H1 (cell line): ENCODE measurements at regions not wholly inside any gene's neighbourhood (a gene's known extent, or its start where the extent isn't known, plus 50 kb on each side); places are given as distances from the start of the nearest gene placed in this dataset.

Experiments
- CTCF ChIA-PET: fragments of 300-600 bp; sonication (Branson Sonifier 250); formaldehyde crosslinking; loops from one replicate; lab custom pipeline; 2021; ENCODE audit not compliant: partially characterized antibody; lab: Charles Lee
- POLR2A ChIA-PET: fragments of 300-600 bp; sonication (Branson Sonifier 250); formaldehyde crosslinking; loops from one replicate; lab custom pipeline; 2021; ENCODE audit warnings: inconsistent platforms; ENCODE audit not compliant: partially characterized antibody; lab: Charles Lee
- DNase-seq, 2 experiments: peaks; one replicate each; pipeline versions ENCODE4 v3.0.0 to v3.0.0-alpha.2; 2010 to 2022; ENCODE audit warnings: low spot score in 2 of 2, low read depth in 1 of 2, mixed read lengths in 1 of 2
- FAIRE-seq: peaks from 2 replicates; lab custom pipeline; 2011; peaks lifted over from hg19 to GRCh38; lab: Jason Lieb, UNC
- H2AFZ ChIP-seq: 2 replicates; pipeline ENCODE4 v1.8.1; 2012; ENCODE audit warnings: low read length, inconsistent platforms
- H2AK5ac ChIP-seq: 2 replicates; pipeline ENCODE4 v1.6.1; 2013; ENCODE audit warnings: low read depth, low read length
- H2BK120ac ChIP-seq: replicated peaks from 2 replicates; pipeline ENCODE3; 2013; ENCODE audit warnings: low read depth, low read length, inconsistent platforms
- H2BK12ac ChIP-seq: 2 replicates; pipeline ENCODE4 v1.6.1; 2013; ENCODE audit warnings: low read depth, low read length
- H2BK15ac ChIP-seq: 2 replicates; pipeline ENCODE4 v1.6.1; 2013; ENCODE audit warnings: low read length
- H2BK20ac ChIP-seq: 2 replicates; pipeline ENCODE4 v1.6.1; 2013; ENCODE audit warnings: low read length
- H2BK5ac ChIP-seq: 2 replicates; pipeline ENCODE4 v1.6.1; 2013; ENCODE audit warnings: low read depth, low read length
- H3K14ac ChIP-seq: 2 replicates; pipeline ENCODE4 v1.6.1; 2013; ENCODE audit warnings: inconsistent platforms; ENCODE audit not compliant: insufficient read length
- H3K18ac ChIP-seq: 2 replicates; pipeline ENCODE4 v1.6.1; 2013; ENCODE audit warnings: low read length; ENCODE audit errors: extremely low read depth
- H3K23ac ChIP-seq: 2 replicates; pipeline ENCODE4 v1.6.1; 2013; ENCODE audit warnings: inconsistent platforms; ENCODE audit not compliant: insufficient read length
- H3K23me2 ChIP-seq: 2 replicates; pipeline ENCODE4 v1.6.1; 2013; ENCODE audit warnings: low read depth, low read length
- H3K27ac ChIP-seq: 2 replicates; pipeline ENCODE4 v1.6.1; 2011; ENCODE audit warnings: low read depth, low read length, inconsistent platforms
- H3K27me3 ChIP-seq, 4 experiments: replicated peaks in 1 of 4; 1 replicate in 1 of 4; 2 replicates in 3 of 4; pipeline versions ENCODE4 v1.6.1 to v1.8.1; 2011 to 2013; ENCODE audit warnings: low read length in 3 of 4, mild to moderate bottlenecking in 3 of 4, inconsistent platforms in 2 of 4, mixed read lengths in 2 of 4, moderate library complexity in 1 of 4; ENCODE audit not compliant: control insufficient read depth in 3 of 4, insufficient read depth in 3 of 4; ENCODE audit errors: extremely low read depth in 1 of 4
- H3K36me3 ChIP-seq, 4 experiments: 2 replicates each; pipeline versions ENCODE4 v1.6.1 to v1.8.1; 2011 to 2013; ENCODE audit warnings: mild to moderate bottlenecking in 4 of 4, low read length in 3 of 4, moderate library complexity in 2 of 4, control low read depth in 1 of 4, inconsistent platforms in 1 of 4; ENCODE audit not compliant: insufficient read depth in 4 of 4, control insufficient read depth in 2 of 4
- H3K4ac ChIP-seq: replicated peaks from 2 replicates; pipeline ENCODE3; 2013; ENCODE audit warnings: low read length, low read depth, mixed read lengths, inconsistent platforms; ENCODE audit not compliant: insufficient read length
- H3K4me1 ChIP-seq, 4 experiments: replicated peaks in 1 of 4; 1 replicate in 1 of 4; 2 replicates in 3 of 4; pipeline versions ENCODE4 v1.6.1 to v1.8.1; 2011 to 2013; ENCODE audit warnings: low read length in 3 of 4, inconsistent platforms in 2 of 4, mixed read lengths in 1 of 4; ENCODE audit not compliant: insufficient read depth in 4 of 4, control insufficient read depth in 3 of 4
- H3K4me2 ChIP-seq, 2 experiments: 2 replicates each; pipeline versions ENCODE4 v1.6.1 to v1.8.1; 2011 to 2013; ENCODE audit warnings: low read depth in 2 of 2, low read length in 2 of 2, control low read depth in 1 of 2, inconsistent platforms in 1 of 2, mild to moderate bottlenecking in 1 of 2; ENCODE audit not compliant: insufficient read depth in 1 of 2
- H3K4me3 ChIP-seq, 4 experiments: fragments of 200-600, 300-600 bp in 1 of 4; sonication (generic), shearing (Covaris generic), sonication (Bioruptor Twin) in 1 of 4; 2 replicates each; pipeline versions ENCODE4 v1.5.1 to v1.8.1; 2011 to 2016; ENCODE audit warnings: low read length in 4 of 4, low read depth in 3 of 4, control low read depth in 2 of 4, inconsistent platforms in 2 of 4, mild to moderate bottlenecking in 2 of 4, mixed read lengths in 1 of 4, moderate library complexity in 1 of 4; ENCODE audit not compliant: insufficient read depth in 2 of 4; ENCODE audit errors: extremely low read depth in 1 of 4
- H3K56ac ChIP-seq: replicated peaks from 2 replicates; pipeline ENCODE3; 2013; ENCODE audit warnings: low read depth, mild to moderate bottlenecking, mixed read lengths, low read length, inconsistent platforms; ENCODE audit not compliant: insufficient read length
- H3K79me1 ChIP-seq: 2 replicates; pipeline ENCODE4 v1.6.1; 2013; ENCODE audit warnings: low read depth, low read length, control low read depth
- H3K79me2 ChIP-seq, 2 experiments: 2 replicates each; pipeline versions ENCODE4 v1.6.1 to v1.8.1; 2012 to 2013; ENCODE audit warnings: low read length in 2 of 2, mild to moderate bottlenecking in 2 of 2, inconsistent platforms in 1 of 2; ENCODE audit not compliant: insufficient read depth in 2 of 2, control insufficient read depth in 1 of 2
- H3K9ac ChIP-seq, 4 experiments: replicated peaks in 1 of 4; 1 replicate in 1 of 4; 2 replicates in 3 of 4; pipeline versions ENCODE4 v1.6.1 to v1.8.1; 2011 to 2013; ENCODE audit warnings: low read depth in 3 of 4, low read length in 3 of 4, control low read depth in 2 of 4, mild to moderate bottlenecking in 2 of 4, moderate library complexity in 2 of 4, inconsistent platforms in 1 of 4; ENCODE audit errors: extremely low read depth in 1 of 4
- H3K9me3 ChIP-seq, 2 experiments: 2 replicates each; pipeline versions ENCODE4 v1.6.1 to v1.8.1; 2012 to 2013; ENCODE audit warnings: mild to moderate bottlenecking in 2 of 2, moderate library complexity in 2 of 2, control low read depth in 1 of 2, inconsistent platforms in 1 of 2, low read depth in 1 of 2, low read length in 1 of 2, mixed read lengths in 1 of 2; ENCODE audit not compliant: insufficient read depth in 2 of 2
- H4K20me1 ChIP-seq, 2 experiments: replicated peaks in 1 of 2; 2 replicates each; pipeline versions ENCODE3 to v1.8.1; 2011 to 2013; ENCODE audit warnings: inconsistent platforms in 2 of 2, low read length in 2 of 2, mild to moderate bottlenecking in 1 of 2; ENCODE audit not compliant: insufficient read depth in 2 of 2, control insufficient read depth in 1 of 2
- H4K5ac ChIP-seq: 2 replicates; pipeline ENCODE4 v1.6.1; 2013; ENCODE audit warnings: low read length, low read depth, mixed read lengths, inconsistent platforms; ENCODE audit not compliant: insufficient read length
- H4K8ac ChIP-seq: 2 replicates; pipeline ENCODE4 v1.8.0; 2013; ENCODE audit warnings: mild to moderate bottlenecking, moderate library complexity, low read length, inconsistent platforms; ENCODE audit not compliant: insufficient read depth; ENCODE audit errors: extremely low read depth
- H4K91ac ChIP-seq: replicated peaks from 2 replicates; pipeline ENCODE3; 2013; ENCODE audit warnings: low read length, mixed read lengths, inconsistent platforms; ENCODE audit not compliant: insufficient read length
- ATF3 ChIP-seq: IDR thresholded peaks from 2 replicates; pipeline ENCODE4 v1.6.1; 2011; ENCODE audit warnings: low read depth, mild to moderate bottlenecking, low read length; ENCODE audit not compliant: insufficient read depth
- JUND ChIP-seq: IDR thresholded peaks from 2 replicates; pipeline ENCODE4 v1.6.1; 2011; ENCODE audit warnings: mild to moderate bottlenecking, improper control_type of control experiment, low read length
- SAP30 ChIP-seq: fragments of 300-600 bp; sonication (generic); IDR thresholded peaks from 2 replicates; pipeline ENCODE4 v1.7.1; 2012; ENCODE audit warnings: low read length, moderate library complexity, mild to moderate bottlenecking, inconsistent platforms; ENCODE audit not compliant: insufficient read depth, insufficient replicate concordance
- WGBS, 2 experiments: shearing (Covaris generic) in 1 of 2; methylation state at CpG; one replicate each; pipeline versions ENCODE4 v1.1.6 to v1.1.7; 2013 to 2015; ENCODE audit warnings: low lambda C conversion rate in 2 of 2, mixed read lengths in 2 of 2, inconsistent platforms in 1 of 2, low coverage in 1 of 2, missing lambda C conversion rate in 1 of 2; ENCODE audit not compliant: insufficient replicate concordance in 2 of 2, insufficient coverage in 1 of 2, insufficient read length in 1 of 2; ENCODE audit errors: extremely low coverage in 1 of 2, missing lambda C conversion rate in 1 of 2; 5-methylcytosine and 5-hydroxymethylcytosine counted together

- H2AFZ ChIP-seq, result no peak overlapping the region
- H3K23me2 ChIP-seq, result no peaks in the 10 kb centered on the region
- H4K8ac ChIP-seq, result peak overlapping the region; percentile 45; the same call in 1 of the 2 replicates
- H3K4ac ChIP-seq, result no peak overlapping the region
- H2BK5ac ChIP-seq, result no peak overlapping the region
- FAIRE-seq (no peak), DNase-seq (no peak)
- H2AK5ac ChIP-seq, result no peak overlapping the region
- H4K91ac ChIP-seq, result no peak overlapping the region
- H3K18ac ChIP-seq, result no peak overlapping the region
- H2BK120ac ChIP-seq, result no peak overlapping the region
- H3K4me3 ChIP-seq, result no peak overlapping the region
- peaks cover 0 to 3% (median 0%) of the 10 kb centered on the region in 4 experiments; a peak in 1 of 7 replicates for H3K4me1 ChIP-seq
- H3K14ac ChIP-seq, result no peak overlapping the region
- no peak for TF ChIP-seq JUND
- no peak for TF ChIP-seq ATF3
- TF ChIP-seq SAP30, result no peak
- CTCF ChIA-PET, result interaction anchor here (1.0 to 1.3 kb wide), 2 partner anchors 10 to 13 kb away, joined by 4 read pairs; no protein-coding TSS in a partner anchor
- H2BK15ac ChIP-seq, result no peak overlapping the region
- no peaks in the 10 kb centered on the region for H4K20me1 ChIP-seq
- H3K27me3 ChIP-seq, result no peaks in the 10 kb centered on the region; a peak in 1 of 7 replicates
- H3K9ac ChIP-seq, result no peak overlapping the region
- no peak overlapping the region for H3K4me2 ChIP-seq
- WGBS, 2 experiments, result 89% methylated on average over 5 of the region's 5 CpGs; no CpG with 5 or more reads in 1 of the 2 experiments
- H3K23ac ChIP-seq, result no peak overlapping the region
- H3K36me3 ChIP-seq, result no peaks in the 10 kb centered on the region
- H3K9me3 ChIP-seq, result no peaks in the 10 kb centered on the region
- H3K56ac ChIP-seq, result no peak overlapping the region
- H2BK20ac ChIP-seq, result no peak overlapping the region
- H2BK12ac ChIP-seq, result no peak overlapping the region
- POLR2A ChIA-PET, result no interaction called here
- no peaks in the 10 kb centered on the region for H3K79me1 ChIP-seq
- H3K79me2 ChIP-seq, result no peaks in the 10 kb centered on the region
- H3K27ac ChIP-seq, result no peak overlapping the region
- H4K5ac ChIP-seq, result no peak overlapping the region
Observed at GRCh38 chr20:50277064-50277415, 86.4 kb downstream of the CEBPB start.
